Peyer's patch (tissue), 4 donors: ENCODE measurements at regions not wholly inside any gene's neighbourhood (a gene's known extent, or its start where the extent isn't known, plus 50 kb on each side); places are given as distances from the start of the nearest gene placed in this dataset.

Experiments
- CTCF ChIP-seq, 6 experiments: fragments of 450-650 bp in 4 of 6; fragments of 200-600 bp in 2 of 6; sonication (generic) in 1 of 6; IDR thresholded peaks; one replicate each; pipeline ENCODE4 v1.5.1; 2017 to 2019; ENCODE audit warnings: antibody characterized with exemption in 6 of 6, mild to moderate bottlenecking in 3 of 6, moderate library complexity in 1 of 6
- POLR2A ChIP-seq, 2 donors: fragments of 450-650 bp; IDR thresholded peaks; one replicate each; pipeline ENCODE4 v1.5.1; 2017; ENCODE audit warnings: antibody characterized with exemption in 2 of 2, mild to moderate bottlenecking in 2 of 2, moderate library complexity in 2 of 2

GRCh38 chr10:6353526-6353925 is 150.8 kb downstream of the PFKFB3 start:
- TF ChIP-seq CTCF (IDR thresholded peaks at IDR 0.05) = no peak
- no peak for TF ChIP-seq POLR2A (IDR thresholded peaks at IDR 0.05)
